Natural killer cell (primary cell): ENCODE measurements at regions not wholly inside any gene's neighbourhood (a gene's known extent, or its start where the extent isn't known, plus 50 kb on each side); places are given as distances from the start of the nearest gene placed in this dataset.
"Not testable (repeated sequence)": the region's sequence is repeated elsewhere in the genome, so short reads cannot be mapped to it uniquely, and the experiment has no call there.

Experiments
- ATAC-seq, 3 donors: fragments of 150-1000 bp in 2 of 3; fragments of 200-7000 bp in 1 of 3; cut with Tn5 transposase; 1 replicate in 1 of 3; 2 replicates in 2 of 3; pipeline ENCODE4 v1.10.0; 2021; ENCODE audit warnings: mild to moderate bottlenecking in 2 of 3, moderate library complexity in 2 of 3
- DNase-seq, 2 donors: peaks; one replicate each; pipeline versions ENCODE4 v3.0.0 to v3.0.0-alpha.2; 2013 to 2021; ENCODE audit warnings: mixed read lengths in 1 of 2
- H3K27ac ChIP-seq: one replicate; pipeline ENCODE4 v1.5.1; 2013; ENCODE audit warnings: mild to moderate bottlenecking, low read length
- H3K27me3 ChIP-seq: one replicate; pipeline ENCODE4 v1.6.1; 2013; ENCODE audit warnings: low read length; ENCODE audit not compliant: control insufficient read depth, insufficient read depth
- H3K36me3 ChIP-seq: one replicate; pipeline ENCODE4 v1.6.1; 2013; ENCODE audit warnings: low read length; ENCODE audit not compliant: control insufficient read depth, insufficient read depth
- H3K4me1 ChIP-seq: one replicate; pipeline ENCODE4 v1.6.1; 2013; ENCODE audit warnings: low read length; ENCODE audit not compliant: control insufficient read depth, insufficient read depth
- H3K4me3 ChIP-seq: one replicate; pipeline ENCODE4 v1.5.1; 2013; ENCODE audit warnings: low read length
- H3K9me3 ChIP-seq: one replicate; pipeline ENCODE4 v1.6.1; 2013; ENCODE audit warnings: low read length; ENCODE audit not compliant: control insufficient read depth, insufficient read depth
- H3K27ac Mint-ChIP-seq, 2 donors: one replicate each; pipeline ENCODE4 v1.8.0; 2022; ENCODE audit warnings: mild to moderate bottlenecking in 2 of 2, mixed read lengths in 2 of 2, moderate library complexity in 1 of 2
- H3K27me3 Mint-ChIP-seq, 2 donors: one replicate each; pipeline ENCODE4 v1.8.0; 2022; ENCODE audit warnings: low read depth in 2 of 2, mixed read lengths in 2 of 2
- H3K36me3 Mint-ChIP-seq: one replicate; pipeline ENCODE4 v1.8.0; 2022; ENCODE audit warnings: mixed read lengths
- H3K4me1 Mint-ChIP-seq, 2 donors: one replicate each; pipeline ENCODE4 v1.8.0; 2022; ENCODE audit warnings: mixed read lengths in 2 of 2
- H3K4me3 Mint-ChIP-seq: one replicate; pipeline ENCODE4 v1.8.0; 2022; ENCODE audit warnings: mild to moderate bottlenecking, moderate library complexity, mixed read lengths
- H3K9me3 Mint-ChIP-seq, 2 donors: one replicate each; pipeline ENCODE4 v1.8.0; 2022; ENCODE audit warnings: mixed read lengths in 2 of 2
- CTCF ChIP-seq: fragments of 200-600 bp; IDR thresholded peaks from one replicate; pipeline ENCODE4 v1.8.0; 2022; ENCODE audit warnings: antibody characterized with exemption
- WGBS: methylation state at CpG from one replicate; pipeline ENCODE4 v1.1.7; 2013; ENCODE audit warnings: missing lambda C conversion rate; ENCODE audit not compliant: insufficient coverage; 5-methylcytosine and 5-hydroxymethylcytosine counted together
- intact Hi-C: fragments of 100-400 bp; cut with micrococcal nuclease; formaldehyde crosslinking; loops from one replicate; pipeline ENCODE4 v1.14.2; 2022

GRCh38 chr7:89849052-89849451 is 305.2 kb upstream of the STEAP1 start:
- Histone ChIP-seq H3K36me3 (no peaks in the 10 kb centered on the region), H3K9me3 (no peaks in the 10 kb centered on the region), H3K27ac (no peak overlapping the region), H3K4me3 (no peak overlapping the region), H3K27me3 (no peaks in the 10 kb centered on the region), H3K4me1 (no peaks in the 10 kb centered on the region)
- no peaks in the 10 kb centered on the region for H3K36me3 Mint-ChIP-seq
- H3K9me3 Mint-ChIP-seq = peaks cover 10 to 13% of the 10 kb centered on the region in 2 donors
- no CpG with 5 or more reads among the region's 4 CpGs for WGBS
- no peak for ATAC-seq
- intact Hi-C loops = no loop called here
- no peaks in the 10 kb centered on the region for H3K27me3 Mint-ChIP-seq
- H3K27ac Mint-ChIP-seq = no peak overlapping the region
- H3K4me1 Mint-ChIP-seq = no peaks in the 10 kb centered on the region
- DNase-seq = no peak
- no peak overlapping the region for H3K4me3 Mint-ChIP-seq
- no peak for TF ChIP-seq CTCF

GRCh38 chr7:89857053-89857452 is 297.2 kb upstream of the STEAP1 start:
- intact Hi-C loops, ATAC-seq: not testable (repeated sequence)

GRCh38 chr7:89857767-89858166 is 296.5 kb upstream of the STEAP1 start:
- intact Hi-C loops = no loop called here
- Mint-ChIP-seq H3K4me3 (no peak overlapping the region), H3K9me3 (peaks cover 6 to 16% of the 10 kb centered on the region in 2 donors), H3K27me3 (no peaks in the 10 kb centered on the region), H3K4me1 (no peaks in the 10 kb centered on the region), H3K36me3 (no peaks in the 10 kb centered on the region), H3K27ac (no peak overlapping the region)
- Histone ChIP-seq H3K4me3 (no peak overlapping the region), H3K36me3 (no peaks in the 10 kb centered on the region), H3K27ac (no peak overlapping the region), H3K27me3 (no peaks in the 10 kb centered on the region), H3K4me1 (no peaks in the 10 kb centered on the region), H3K9me3 (peaks cover 4% of the 10 kb centered on the region)
- TF ChIP-seq CTCF = no peak
- WGBS = 63% methylated on average over 1 of the region's 1 CpG
- ATAC-seq (no peak), DNase-seq (no peak)

More at GRCh38 chr7:89857053-89857452, 297.2 kb upstream of the STEAP1 start:
- H3K27ac Mint-ChIP-seq, H3K4me1 Mint-ChIP-seq, H3K36me3 ChIP-seq, DNase-seq, H3K27ac ChIP-seq, H3K4me3 ChIP-seq, H3K36me3 Mint-ChIP-seq, H3K27me3 ChIP-seq, H3K4me3 Mint-ChIP-seq, H3K27me3 Mint-ChIP-seq, H3K9me3 ChIP-seq, H3K4me1 ChIP-seq: not testable (repeated sequence)
- peaks cover 10 to 17% of the 10 kb centered on the region in 2 donors for H3K9me3 Mint-ChIP-seq

DNA sequence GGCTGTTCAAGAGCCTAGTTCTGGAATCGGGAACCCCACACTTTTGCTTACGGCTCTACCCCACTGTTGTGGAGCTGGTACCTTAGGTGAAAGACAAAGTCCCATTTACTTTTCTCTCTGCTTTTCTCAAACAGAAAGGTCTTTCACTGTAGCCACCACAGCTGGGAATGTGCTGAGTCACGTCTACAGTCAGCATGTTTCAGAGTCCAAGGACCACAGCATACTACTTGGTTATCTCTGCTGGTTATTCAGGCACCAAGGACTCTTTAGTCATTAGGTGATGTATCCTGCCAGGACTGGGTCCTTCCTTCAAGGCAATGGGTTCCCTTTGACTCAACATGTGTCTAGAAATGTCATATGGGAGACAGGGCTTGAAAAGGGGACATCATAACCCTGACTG is 266.8 kb upstream of the STEAP1 start:
- H3K9me3 Mint-ChIP-seq = peaks cover 12% of the 10 kb centered on the region in 2 donors
- H3K4me3 ChIP-seq = no peak overlapping the region
- H3K27ac ChIP-seq = no peak overlapping the region
- no peak overlapping the region for H3K27ac Mint-ChIP-seq
- no peak for TF ChIP-seq CTCF
- no peaks in the 10 kb centered on the region for H3K4me1 ChIP-seq
- H3K9me3 ChIP-seq = peaks cover 7% of the 10 kb centered on the region
- H3K36me3 ChIP-seq = no peaks in the 10 kb centered on the region
- no peaks in the 10 kb centered on the region for H3K4me1 Mint-ChIP-seq
- no peaks in the 10 kb centered on the region for H3K27me3 ChIP-seq
- intact Hi-C loops = no loop called here
- no peaks in the 10 kb centered on the region for H3K36me3 Mint-ChIP-seq
- H3K4me3 Mint-ChIP-seq = no peak overlapping the region
- H3K27me3 Mint-ChIP-seq = no peaks in the 10 kb centered on the region
- ATAC-seq (no peak), DNase-seq (no peak)
- 85% methylated on average over 3 of the region's 3 CpGs for WGBS
